A204.1 (cell line): ENCODE measurements at regions not wholly inside any gene's neighbourhood (a gene's known extent, or its start where the extent isn't known, plus 50 kb on each side); places are given as distances from the start of the nearest gene placed in this dataset.

ENCODE experiments used
- FAIRE-seq: peaks from 2 replicates; lab custom pipeline; 2012; peaks lifted over from hg19 to GRCh38; lab: Jason Lieb, UNC

DNA sequence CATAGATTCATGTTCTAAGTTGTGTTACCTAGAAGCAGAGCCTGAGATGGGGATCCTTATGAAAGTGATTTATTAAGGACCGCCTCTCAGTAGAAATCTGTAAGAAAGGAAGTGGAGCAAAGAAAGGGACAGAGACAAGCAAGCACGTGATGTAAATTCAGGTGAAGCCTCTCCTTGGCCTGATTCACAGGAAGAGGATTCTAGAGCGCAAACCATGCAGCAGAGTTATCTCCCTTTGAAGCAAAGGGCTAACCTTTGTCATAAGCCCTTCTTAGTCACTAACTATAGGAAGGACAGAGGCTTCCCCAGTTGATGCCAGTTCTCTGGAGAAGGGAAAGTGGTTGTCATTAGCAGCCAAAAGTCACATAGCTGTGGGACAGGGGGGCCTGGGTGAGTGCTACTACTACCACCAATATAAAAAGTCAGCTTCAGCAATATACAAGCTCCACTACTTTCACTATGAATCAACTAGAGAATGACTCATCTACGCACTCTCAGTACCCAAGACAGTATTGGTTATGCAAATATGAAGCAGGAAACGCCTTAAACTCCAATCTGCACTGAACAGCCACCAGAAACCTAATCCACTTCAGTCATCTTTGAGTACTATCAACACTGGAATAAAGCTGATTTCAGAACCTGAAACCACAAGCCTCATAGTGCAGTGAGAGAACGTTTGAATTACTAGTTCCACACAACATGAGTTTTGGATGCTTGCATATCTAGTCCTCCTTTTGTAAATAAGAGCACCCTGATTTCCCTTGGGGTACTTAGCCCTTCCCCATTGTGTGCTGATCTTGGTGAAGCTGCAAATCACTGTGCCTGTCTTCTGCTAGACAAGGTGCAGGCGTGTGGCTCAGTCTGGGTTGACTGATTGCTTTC is 162.7 kb downstream of the ZNF608 start:
- FAIRE-seq = no peak

DNA sequence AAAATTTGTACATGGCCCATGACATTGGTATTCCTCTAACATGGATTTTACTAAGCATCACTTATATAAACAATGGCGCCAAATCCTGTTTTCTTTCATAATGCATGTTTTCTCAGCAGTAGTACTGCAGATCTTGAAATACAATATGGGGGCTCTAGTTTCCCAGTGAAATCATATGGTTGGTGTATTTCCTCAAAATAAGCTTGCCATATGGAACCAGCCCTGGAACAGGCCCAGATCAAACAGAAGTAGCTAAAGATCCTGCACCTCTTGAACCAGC is 163.9 kb downstream of the ZNF608 start:
- no peak for FAIRE-seq

DNA sequence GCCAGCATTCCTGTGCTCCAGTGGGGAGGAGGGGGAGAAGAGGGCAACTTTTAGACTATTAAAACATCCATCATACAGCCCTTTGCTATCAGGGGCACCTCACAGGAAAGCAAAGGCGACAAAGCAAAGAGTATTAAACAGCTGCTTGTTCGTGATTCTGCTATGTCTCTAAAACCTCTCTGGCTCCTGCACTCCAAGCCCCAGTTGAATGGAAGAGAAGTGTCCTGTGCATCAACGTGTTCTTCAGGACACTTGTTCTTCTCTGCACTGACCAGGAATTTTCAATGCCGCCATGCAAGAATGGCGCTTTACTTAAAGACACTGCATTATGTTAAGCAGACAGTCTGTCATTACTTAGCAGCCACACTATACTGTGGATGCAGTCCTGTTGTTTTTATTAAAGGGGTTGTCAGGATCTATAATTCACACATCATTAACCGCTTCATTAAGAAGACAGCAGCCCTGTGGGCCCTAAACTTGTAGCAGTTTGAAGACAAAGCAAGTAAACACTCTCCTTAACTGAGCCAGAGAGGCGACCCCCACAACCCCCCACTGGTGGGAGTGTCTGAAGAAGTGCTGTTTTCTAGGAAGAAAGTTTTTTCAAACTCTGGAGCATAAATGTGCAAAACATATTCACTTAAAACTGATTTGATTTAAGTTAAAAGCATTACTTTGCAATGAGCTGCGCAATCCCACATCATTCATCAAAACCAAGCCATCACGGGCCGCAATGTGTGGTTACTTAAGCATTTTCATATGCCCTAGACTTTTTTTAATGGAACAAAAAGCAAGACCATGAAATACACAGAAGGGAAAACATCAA is 164.5 kb downstream of the ZNF608 start:
- no peak for FAIRE-seq

DNA sequence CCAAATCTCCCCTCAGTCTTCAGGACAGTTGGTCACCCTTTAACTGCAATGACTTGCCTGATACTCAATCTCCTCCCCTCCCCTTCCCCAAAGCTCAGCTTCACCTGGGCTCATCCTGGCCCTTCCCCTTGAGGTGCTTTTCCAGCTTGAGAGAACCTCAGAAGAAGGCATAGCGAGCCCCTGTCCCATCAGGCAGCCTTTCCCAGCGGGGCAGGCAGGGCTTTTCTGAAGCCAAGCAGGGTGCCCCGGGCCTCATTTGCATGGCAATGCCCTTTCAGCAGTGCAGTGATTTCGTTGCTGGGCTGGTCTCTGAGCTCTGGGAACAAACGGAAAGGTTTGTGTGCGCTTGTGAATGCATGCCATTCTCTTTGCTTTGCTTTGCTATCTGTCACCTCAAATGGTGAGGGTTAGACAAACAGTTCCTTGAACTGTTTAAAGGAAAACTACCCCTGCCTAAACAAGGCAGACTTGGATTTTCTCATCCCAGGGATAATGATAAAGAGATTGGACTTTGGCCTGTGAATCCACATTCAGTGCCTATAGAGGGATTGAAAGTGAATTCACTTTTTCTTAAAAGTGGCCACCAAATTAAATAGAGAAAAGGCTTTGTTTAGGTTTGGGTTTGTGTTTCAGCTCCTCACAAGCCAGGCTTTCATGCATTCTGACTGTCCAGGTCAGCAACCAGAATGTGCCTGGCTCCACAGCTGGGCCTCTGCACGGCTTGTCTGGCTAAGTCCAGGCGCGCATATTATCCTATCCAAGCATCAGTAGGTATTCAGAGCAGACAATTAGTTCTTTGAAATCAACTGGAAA is 165.3 kb downstream of the ZNF608 start:
- no peak for FAIRE-seq

DNA sequence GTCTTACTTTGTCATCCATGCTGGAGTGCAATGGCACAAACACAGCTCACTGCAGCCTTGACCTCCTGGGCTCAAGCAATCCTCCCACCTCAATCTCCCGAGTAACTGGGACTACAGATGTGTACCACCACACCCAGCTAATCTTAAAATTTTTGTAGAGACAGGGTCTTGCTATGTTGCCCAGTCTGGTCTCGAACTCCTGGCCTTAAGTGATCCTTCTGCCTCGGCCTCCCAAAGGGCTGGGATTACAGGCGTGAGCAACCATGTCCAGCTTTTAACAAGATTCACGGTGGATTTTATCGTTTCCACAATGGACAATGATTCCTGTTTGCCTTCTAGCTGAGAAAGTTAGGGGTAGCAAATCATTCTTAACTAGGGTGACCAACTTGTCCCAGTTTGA is 165.9 kb downstream of the ZNF608 start:
- no peak for FAIRE-seq

DNA sequence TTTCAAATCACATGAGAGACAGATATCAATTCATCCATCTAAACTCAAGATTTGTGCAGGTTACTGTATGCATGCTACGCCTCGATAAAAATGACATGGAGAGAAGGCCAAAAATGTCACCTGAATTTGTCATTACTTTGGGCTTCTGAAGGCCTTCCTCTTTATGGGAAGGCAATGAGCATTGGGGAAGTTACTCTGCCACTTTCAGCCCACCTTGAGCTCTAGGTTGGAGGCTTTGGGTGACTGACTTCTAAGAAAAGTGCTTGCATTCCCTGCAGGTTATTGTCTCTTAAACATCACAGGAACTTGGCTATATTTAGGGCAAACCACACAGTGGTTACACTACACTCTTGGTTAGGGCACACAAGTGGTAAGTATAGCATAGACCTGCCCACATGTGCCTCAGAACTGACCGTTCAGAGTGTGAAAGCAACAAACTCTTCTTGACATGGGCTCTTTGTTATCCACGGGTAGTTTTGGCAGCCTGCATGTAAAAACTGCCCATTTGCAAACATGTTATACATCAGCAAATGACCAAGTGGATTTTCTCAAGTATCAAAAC is 169.5 kb downstream of the ZNF608 start:
- no peak for FAIRE-seq

DNA sequence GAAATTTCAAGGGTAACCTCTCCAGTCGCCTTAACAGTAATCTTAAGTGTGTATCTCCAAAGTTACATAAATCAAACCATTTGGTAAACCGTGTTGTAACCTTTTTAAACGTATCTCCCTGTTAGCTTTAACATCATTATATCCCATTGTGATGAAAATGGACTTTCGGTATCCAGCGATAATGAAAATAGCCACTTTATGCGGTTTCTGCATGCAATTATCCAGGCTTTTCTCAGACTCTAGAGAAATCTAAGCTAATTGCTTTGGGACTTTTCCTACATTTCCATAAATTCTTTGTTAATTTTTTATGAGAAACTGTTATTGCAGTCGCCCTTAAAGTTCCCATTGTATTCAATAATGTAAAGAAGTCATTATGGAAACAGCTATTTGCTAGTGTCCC is 170.7 kb downstream of the ZNF608 start:
- FAIRE-seq = no peak

DNA sequence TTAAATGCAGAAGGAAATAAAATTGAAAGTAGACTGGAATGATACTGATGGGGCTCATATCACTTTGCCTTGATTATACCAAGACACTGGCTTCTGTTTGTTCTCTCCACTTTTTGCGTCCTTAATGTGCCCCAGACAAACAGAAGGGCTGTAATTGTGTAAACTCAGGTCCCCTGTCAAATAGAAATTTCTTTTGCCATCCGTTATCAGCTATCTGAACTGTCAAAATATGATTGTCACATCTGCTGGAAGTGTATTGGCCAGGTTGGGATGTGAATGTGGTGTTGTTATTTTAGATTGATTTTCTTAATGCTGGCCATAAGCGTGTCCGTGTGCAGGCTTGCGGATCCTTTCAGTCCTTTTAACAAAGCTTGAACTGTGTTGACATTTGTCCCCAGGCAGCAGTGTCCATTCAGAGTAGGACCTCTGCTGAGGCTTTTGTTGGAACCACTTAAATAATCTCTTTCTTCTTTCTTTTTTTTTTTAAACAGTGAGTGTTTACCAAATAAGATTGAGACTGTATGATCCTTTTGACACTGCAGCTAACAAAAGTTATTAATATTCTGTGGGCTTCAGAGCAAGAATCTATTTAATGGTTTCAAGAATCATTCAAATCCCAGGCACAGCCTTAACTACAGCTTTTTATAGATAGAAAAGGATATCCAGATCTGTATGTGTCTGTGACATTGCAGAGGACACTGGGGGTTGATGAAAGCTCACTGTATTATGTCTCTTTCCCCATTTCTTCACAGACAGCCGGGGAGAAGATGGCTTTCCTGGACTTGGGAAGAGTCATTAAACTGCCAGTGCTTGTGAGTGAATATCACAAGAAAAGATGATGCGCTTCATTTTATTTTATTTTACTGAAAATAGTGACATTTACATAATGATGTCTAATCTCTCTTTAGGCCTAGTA is 171.7 kb downstream of the ZNF608 start:
- no peak for FAIRE-seq

DNA sequence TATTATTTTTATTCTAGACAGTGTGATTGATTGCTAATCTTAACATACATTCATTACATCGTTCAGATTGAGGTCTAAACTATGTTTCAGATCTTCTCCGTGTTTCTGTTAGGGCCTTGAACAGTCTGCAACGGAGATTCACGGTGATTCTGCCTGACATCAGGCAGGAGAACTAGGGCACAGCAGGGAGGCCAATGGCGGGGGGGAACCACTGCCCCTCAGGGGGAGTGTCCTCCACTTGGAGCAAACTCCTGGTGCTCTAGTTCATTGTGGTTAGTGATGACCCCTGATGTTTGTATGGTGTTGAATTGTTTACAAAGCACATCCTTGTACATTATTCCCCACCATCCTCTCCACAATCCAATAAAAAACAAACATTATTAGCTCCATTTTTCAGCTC is 173.5 kb downstream of the ZNF608 start:
- FAIRE-seq = no peak

DNA sequence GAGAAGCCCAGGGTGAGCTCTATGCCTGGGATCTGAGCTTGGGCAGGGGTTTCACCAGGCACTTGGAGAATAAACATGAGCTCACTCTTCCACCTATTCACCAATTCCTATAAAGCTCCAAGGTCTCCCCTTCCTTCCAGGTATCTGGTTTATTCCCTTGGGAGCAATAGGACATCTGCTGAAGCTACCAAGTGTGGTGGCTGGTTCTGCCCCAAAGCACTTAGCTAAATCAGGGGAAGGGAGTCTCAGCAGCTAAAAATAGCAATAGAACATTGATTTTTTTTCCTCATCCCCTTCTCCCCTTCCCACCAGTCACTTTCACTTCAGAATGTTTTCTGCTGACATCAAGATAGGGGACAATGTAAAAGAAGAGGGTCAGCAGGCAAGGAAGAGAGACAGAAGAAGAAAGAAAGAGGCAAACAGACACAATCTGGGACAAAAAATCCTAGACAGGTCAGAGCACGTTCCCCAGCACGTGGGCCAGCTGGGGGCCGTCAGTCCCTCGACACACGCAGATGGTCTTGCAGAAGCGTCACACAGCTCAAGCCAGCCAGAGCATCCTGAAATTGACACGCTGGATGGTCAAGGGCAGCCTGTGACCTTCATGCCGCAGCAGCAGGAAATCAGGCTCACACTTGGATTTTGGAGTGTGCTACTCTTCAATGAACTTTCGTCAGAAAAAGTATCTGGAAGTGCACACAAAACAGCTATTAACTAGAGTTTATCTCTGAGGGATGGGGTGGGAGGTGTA is 176.0 kb downstream of the ZNF608 start:
- no peak for FAIRE-seq

DNA sequence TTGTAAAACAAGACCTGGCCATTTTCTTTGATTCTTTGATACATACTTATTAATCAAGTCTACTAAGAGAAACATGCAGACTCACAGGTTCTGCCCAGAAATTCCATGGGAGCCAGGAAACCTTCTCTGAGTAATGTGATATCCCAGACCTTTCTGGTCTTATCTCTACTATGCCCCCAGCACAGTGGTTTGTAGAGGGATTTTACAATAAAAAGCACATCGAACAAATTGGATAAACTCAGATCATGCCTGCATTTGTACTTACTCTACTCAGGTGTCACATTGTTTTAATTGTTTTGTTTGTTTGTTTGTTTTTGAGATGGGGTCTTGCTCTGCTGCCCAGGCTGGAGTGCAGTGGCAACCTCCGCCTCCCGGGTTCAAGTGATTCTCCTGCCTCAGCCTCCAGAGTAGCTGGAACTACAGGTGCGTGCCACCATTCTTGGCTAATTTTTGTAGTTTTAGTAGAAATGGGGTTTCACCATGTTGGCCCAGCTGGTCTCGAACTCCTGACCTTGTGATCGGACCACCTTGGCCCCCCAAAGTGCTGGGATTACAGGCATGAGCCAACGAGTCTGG is 179.5 kb downstream of the ZNF608 start:
- FAIRE-seq = no peak

DNA sequence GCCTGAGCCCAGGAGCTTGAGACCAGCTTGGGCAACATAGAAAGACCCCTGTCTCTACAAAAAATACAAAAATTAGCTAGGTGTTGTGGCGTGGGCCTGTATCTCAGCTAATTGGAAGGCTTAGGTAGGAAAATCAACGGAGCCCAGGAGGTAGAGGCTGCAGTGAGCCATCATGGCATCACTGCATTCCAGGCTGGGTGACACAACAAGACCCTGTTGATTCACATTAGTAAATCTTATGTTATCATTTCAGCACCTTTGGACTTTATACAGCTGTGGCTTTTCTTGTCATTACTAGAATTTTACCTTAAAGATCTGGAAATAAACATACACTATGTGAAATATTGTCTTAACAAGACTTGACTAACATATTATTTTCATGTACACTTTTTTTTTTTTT is 185.0 kb downstream of the ZNF608 start:
- no peak for FAIRE-seq

DNA sequence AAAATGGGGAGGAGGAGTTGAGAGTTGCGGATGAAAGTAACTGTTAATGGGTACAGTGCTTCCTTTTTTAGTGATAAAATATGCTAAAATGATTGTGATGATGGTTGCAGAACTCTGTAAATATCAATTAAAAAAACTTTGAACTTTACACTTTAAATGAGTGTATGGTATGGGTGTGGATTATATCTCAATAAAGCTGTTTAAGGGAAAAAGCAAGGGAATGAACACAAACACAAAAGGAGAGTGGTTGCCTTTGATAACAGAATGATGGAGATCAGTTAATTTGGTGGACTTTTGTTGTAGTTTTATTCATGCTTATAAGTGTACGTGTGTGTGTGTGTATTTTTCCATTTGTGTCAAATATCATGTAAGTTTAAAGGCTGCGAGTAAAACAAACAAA is 186.1 kb downstream of the ZNF608 start:
- no peak for FAIRE-seq

DNA sequence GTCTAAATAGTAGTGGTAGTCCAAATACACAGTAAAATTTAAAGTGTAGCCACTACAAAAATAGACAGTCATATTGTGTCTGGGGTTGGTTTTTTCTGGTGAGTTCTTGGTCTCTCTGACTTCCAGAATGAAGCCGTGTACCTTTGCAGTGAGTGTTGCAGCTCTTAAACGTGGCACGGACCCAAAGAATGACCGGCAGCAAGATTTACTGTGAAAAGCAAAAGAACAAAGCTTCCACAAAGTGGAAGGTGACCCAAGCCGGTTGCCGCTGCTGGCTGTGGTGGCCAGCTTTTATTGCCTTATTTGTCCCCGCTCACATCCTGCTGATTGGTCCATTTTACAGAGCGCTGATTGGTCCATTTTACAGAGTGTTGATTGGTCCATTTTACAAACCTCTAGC is 188.7 kb downstream of the ZNF608 start:
- no peak for FAIRE-seq

DNA sequence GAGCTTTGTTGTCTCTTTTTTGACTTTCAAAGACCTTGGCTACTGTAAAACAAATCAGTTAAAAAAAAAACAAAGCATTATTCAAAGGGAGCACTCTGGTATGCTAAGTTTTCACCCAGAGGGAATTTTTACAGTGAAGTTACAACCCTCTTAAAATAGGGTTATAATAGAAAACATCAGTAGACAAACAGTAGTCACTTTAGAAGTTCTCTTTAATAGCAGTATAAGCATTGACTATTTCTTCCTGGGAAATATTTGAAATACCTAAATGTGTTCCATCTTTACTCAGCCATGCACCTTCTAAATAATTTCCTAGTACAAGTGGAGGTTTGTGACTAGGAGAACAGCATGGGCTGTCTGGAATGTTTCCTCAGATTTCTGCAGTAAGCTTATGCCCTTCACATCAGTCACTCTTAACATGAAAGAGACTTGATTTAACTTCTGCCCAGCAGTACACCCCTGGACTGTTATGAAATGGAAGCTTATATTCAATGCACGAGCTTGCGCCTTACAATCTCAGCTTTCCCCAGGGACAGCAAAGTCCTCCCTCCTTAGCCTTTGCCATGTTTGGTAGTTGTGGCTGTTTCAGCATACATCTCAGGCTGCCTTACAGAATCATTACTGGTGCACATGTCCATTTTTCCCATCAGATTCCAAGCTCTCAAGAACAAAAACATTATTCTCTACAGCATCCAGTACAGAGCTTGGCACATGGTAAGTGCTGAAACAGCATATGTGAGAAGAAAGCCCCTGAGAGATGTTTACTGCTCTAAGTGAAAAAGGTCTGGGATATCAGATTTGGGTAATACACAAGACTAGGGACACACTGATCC is 191.5 kb downstream of the ZNF608 start:
- FAIRE-seq = no peak

DNA sequence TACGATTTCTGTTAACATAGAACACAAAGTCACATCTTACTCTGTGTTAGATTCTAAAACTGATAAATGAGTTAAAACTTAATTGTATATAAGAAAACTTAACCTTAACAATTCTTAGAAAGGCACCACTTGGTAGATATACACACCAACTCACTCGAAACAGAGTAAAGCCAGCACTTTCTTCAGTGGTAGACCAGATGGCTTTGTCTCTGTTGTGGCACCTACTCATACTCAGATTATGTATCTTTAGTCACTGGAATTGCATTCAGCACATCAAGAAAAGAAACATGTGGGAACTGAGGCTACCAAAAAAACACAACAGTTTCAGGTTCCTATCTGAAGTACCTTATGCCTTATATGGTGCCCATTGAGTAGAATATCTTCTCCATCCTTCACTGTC is 192.5 kb downstream of the ZNF608 start:
- no peak for FAIRE-seq

DNA sequence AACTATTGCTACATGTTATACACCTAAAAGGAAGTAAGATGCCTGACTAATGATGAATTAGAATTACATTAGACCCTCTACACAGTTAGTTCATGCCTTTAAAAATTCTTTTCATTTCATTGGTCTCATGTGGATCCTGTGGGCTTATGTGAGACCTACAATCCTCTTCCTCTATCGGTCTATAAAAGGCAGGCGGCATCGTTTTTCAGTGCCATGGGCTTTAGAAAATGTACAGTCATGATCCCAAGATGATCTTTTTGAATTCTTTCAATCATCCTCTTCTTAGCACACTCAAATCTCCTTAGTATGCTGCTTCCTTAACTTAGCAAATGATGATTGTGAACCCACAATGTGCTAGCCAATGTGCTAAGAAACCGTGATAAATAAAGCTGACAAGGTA is 193.9 kb downstream of the ZNF608 start:
- no peak for FAIRE-seq

DNA sequence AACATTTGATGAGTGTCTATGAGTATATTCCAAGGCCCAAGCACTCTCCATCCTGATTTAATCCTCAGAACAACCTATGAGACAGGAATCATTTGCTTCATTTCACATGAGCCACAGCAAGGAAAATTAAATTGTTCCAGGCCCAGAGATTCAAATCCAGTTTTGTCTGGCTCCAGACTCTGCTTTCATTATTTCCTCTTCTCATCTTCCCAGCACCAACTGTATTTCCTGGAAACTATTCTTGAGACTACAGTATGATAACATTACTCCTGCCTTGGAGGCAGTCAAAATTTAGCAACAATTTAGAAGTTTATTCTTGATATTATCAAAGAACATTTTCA is 194.5 kb downstream of the ZNF608 start:
- FAIRE-seq = no peak

DNA sequence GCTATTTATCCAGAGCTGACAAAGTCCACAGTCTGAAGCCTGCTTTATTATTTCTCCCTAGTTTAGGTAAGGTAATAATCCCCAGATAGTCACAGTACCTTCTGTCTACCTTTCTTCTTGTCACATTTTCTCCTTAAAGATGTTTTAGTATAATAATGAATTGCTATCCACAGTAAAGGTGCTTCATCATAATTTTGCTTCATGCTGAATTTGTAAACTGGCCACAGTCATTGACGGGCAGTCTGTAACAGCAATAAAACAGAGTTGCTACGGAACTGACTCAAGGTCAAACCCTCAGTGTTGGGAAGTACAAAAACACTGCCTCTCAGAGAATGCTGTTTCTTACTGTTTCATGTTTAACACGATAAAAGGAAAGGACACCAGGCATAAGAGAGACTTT is 195.7 kb downstream of the ZNF608 start:
- FAIRE-seq = no peak
